HepG2 (cell line): ENCODE measurements at regions not wholly inside any gene's neighbourhood (a gene's known extent, or its start where the extent isn't known, plus 50 kb on each side); places are given as distances from the start of the nearest gene placed in this dataset.

ENCODE experiments used
- ATAC-seq: fragments of 200-7000 bp; cut with Tn5 transposase; 3 replicates; pipeline ENCODE4 v1.9.1; 2020; ENCODE audit warnings: mild to moderate bottlenecking, moderate library complexity
- BruUV-seq: library from RNA; stranded (reverse); fragments of 400-500 nt; replicated peaks from 2 replicates; lab custom pipeline; 2021; lab: Mats Ljungman, UMichigan
- CTCF ChIA-PET: fragments of 300-600 bp; formaldehyde crosslinking; extraction: SDS; loops from one replicate; lab custom pipeline; 2021; ENCODE audit warnings: low total read pairs, inconsistent platforms, low intra/inter-chr PET ratio; lab: Yijun Ruan, JAX
- POLR2A ChIA-PET: fragments of 350-600 bp; sonication (Branson Sonifier 250); formaldehyde crosslinking; loops from one replicate; lab custom pipeline; 2020; ENCODE audit warnings: antibody characterized with exemption, inconsistent platforms; lab: Yijun Ruan, JAX
- DNase-seq: peaks from one replicate; pipeline ENCODE4 v3.0.0-alpha.2; 2015; ENCODE audit warnings: low spot score
- FAIRE-seq: peaks from 3 replicates; lab custom pipeline; 2011; peaks lifted over from hg19 to GRCh38; lab: Jason Lieb, UNC
- H2AFZ ChIP-seq: one replicate; pipeline ENCODE4 v1.6.1; 2011; ENCODE audit warnings: low read length, inconsistent platforms
- H3K27ac ChIP-seq: fragments of 300-600 bp; 3 replicates; pipeline ENCODE4 v1.8.0; 2011; ENCODE audit warnings: mixed run types, mild to moderate bottlenecking, mixed read lengths, low read length, inconsistent platforms; ENCODE audit not compliant: insufficient read depth; ENCODE audit errors: extremely low read length
- H3K27me3 ChIP-seq, 2 experiments: fragments of 200-600 bp in 1 of 2; 2 replicates in 1 of 2; 3 replicates in 1 of 2; pipeline versions ENCODE4 v1.6.0 to v1.8.0; 2011; ENCODE audit warnings: low read length in 2 of 2, mild to moderate bottlenecking in 2 of 2, moderate library complexity in 2 of 2, inconsistent platforms in 1 of 2; ENCODE audit not compliant: insufficient read depth in 2 of 2, control insufficient read depth in 1 of 2
- H3K36me3 ChIP-seq, 2 experiments: fragments of 200-600 bp in 1 of 2; replicated peaks in 1 of 2; 2 replicates in 1 of 2; 3 replicates in 1 of 2; pipeline versions ENCODE4 v1.5.1 to v1.8.0; 2011; ENCODE audit warnings: low read length in 2 of 2, inconsistent platforms in 1 of 2; ENCODE audit not compliant: insufficient read depth in 2 of 2, control insufficient read depth in 1 of 2
- H3K4me1 ChIP-seq: 2 replicates; pipeline ENCODE4 v1.5.1; 2012; ENCODE audit warnings: low read length, inconsistent platforms; ENCODE audit not compliant: insufficient read depth
- H3K4me2 ChIP-seq: 2 replicates; pipeline ENCODE4 v1.6.0; 2011; ENCODE audit warnings: low read depth, low read length, inconsistent platforms
- H3K4me3 ChIP-seq, 3 experiments: fragments of 200-600 bp in 1 of 3; sonication (generic), shearing (Covaris generic) in 1 of 3; replicated peaks in 1 of 3; 2 replicates each; pipeline ENCODE4 v1.5.1; 2011 to 2016; ENCODE audit warnings: low read length in 3 of 3, inconsistent platforms in 2 of 3, low read depth in 2 of 3, mild to moderate bottlenecking in 2 of 3, control low read depth in 1 of 3, mixed read lengths in 1 of 3; ENCODE audit not compliant: insufficient read depth in 1 of 3
- H3K79me2 ChIP-seq: one replicate; pipeline ENCODE4 v1.6.1; 2011; ENCODE audit warnings: low read length, inconsistent platforms; ENCODE audit not compliant: insufficient read depth
- H3K9ac ChIP-seq: 2 replicates; pipeline ENCODE4 v1.6.0; 2011; ENCODE audit warnings: mild to moderate bottlenecking, low read depth, low read length, inconsistent platforms; ENCODE audit not compliant: insufficient read depth
- H3K9me3 ChIP-seq: 2 replicates; pipeline ENCODE4 v1.5.1; 2012; ENCODE audit warnings: mild to moderate bottlenecking, low read length
- H4K20me1 ChIP-seq: 2 replicates; pipeline ENCODE4 v1.6.0; 2011; ENCODE audit warnings: inconsistent platforms, mild to moderate bottlenecking, low read length, moderate library complexity; ENCODE audit not compliant: insufficient read depth
- ATAD3A ChIP-seq: sonication (generic); formaldehyde crosslinking; IDR thresholded peaks from 2 replicates; pipeline ENCODE4 v1.4.0; 2020; ENCODE audit warnings: missing genetic modification reagents
- BHLHE40 ChIP-seq: IDR thresholded peaks from 2 replicates; pipeline ENCODE4 v1.6.1; 2011; ENCODE audit warnings: low read length, improper control_type of control experiment
- KDM5B ChIP-seq: sonication (generic); formaldehyde crosslinking; IDR thresholded peaks from 2 replicates; pipeline ENCODE4 v1.4.0; 2020; ENCODE audit warnings: missing genetic modification reagents, mild to moderate bottlenecking, borderline replicate concordance
- MAFK ChIP-seq, 2 experiments: IDR thresholded peaks in 1 of 2; conservative IDR thresholded peaks in 1 of 2; 2 replicates each; pipeline ENCODE4 v1.6.1; 2011; ENCODE audit warnings: improper control_type of control experiment in 2 of 2, low read length in 2 of 2
- SETDB1 ChIP-seq: sonication (generic); formaldehyde crosslinking; IDR thresholded peaks from 2 replicates; pipeline ENCODE4 v1.5.1; 2020; ENCODE audit warnings: missing genetic modification reagents, mild to moderate bottlenecking, borderline replicate concordance
- ZFP41 ChIP-seq: sonication (generic); formaldehyde crosslinking; IDR thresholded peaks from 2 replicates; pipeline ENCODE4 v1.4.0; 2020; ENCODE audit warnings: mild to moderate bottlenecking, missing genetic modification reagents, borderline replicate concordance
- ZFP90 ChIP-seq: sonication (generic); formaldehyde crosslinking; IDR thresholded peaks from 2 replicates; pipeline ENCODE4 v1.8.0; 2022; ENCODE audit warnings: missing genetic modification reagents, mild to moderate bottlenecking, inconsistent platforms, borderline replicate concordance
- ZNF207 ChIP-seq: fragments of 450-650 bp; IDR thresholded peaks from 2 replicates; pipeline ENCODE4 v1.6.1; 2016; ENCODE audit warnings: antibody characterized with exemption, borderline replicate concordance
- ZNF224 ChIP-seq: sonication (generic); formaldehyde crosslinking; IDR thresholded peaks from 2 replicates; pipeline ENCODE4 v1.5.0; 2020; ENCODE audit warnings: mild to moderate bottlenecking, missing genetic modification reagents
- ZNF232 ChIP-seq: sonication (generic); formaldehyde crosslinking; IDR thresholded peaks from 2 replicates; pipeline ENCODE4 v1.4.0; 2020; ENCODE audit warnings: missing genetic modification reagents, borderline replicate concordance
- ZSCAN20 ChIP-seq: sonication (generic); formaldehyde crosslinking; IDR thresholded peaks from 2 replicates; pipeline ENCODE4 v1.4.0; 2020; ENCODE audit warnings: missing genetic modification reagents, mild to moderate bottlenecking, borderline replicate concordance
- WGBS: methylation state at CpG from one replicate; pipeline ENCODE4 v1.1.6; 2017; ENCODE audit warnings: low lambda C conversion rate; 5-methylcytosine and 5-hydroxymethylcytosine counted together
- in situ Hi-C: cut with HindIII; loops from 2 replicates; pipeline ENCODE4 v1.10.0; 2017; ENCODE audit warnings: low pct_unique_long_range_greater_than_20kb; ENCODE audit not compliant: extremely low pct_ligation_motif_present
- intact Hi-C: fragments of 100-400 bp; cut with micrococcal nuclease; formaldehyde crosslinking; loops from one replicate; pipeline ENCODE4 v1.10.0; 2022; ENCODE audit not compliant: unreplicated experiment
- TF ChIP-seq, protein P1 (sequence below): sonication (generic); formaldehyde crosslinking; IDR thresholded peaks from 2 replicates; pipeline ENCODE4 v1.4.0; 2020; ENCODE audit warnings: missing genetic modification reagents
- TF ChIP-seq, protein P2 (sequence below): sonication (generic); formaldehyde crosslinking; conservative IDR thresholded peaks from 2 replicates; pipeline ENCODE4 v1.8.0; 2022; ENCODE audit warnings: mild to moderate bottlenecking, moderate library complexity, missing genetic modification reagents

DNA sequence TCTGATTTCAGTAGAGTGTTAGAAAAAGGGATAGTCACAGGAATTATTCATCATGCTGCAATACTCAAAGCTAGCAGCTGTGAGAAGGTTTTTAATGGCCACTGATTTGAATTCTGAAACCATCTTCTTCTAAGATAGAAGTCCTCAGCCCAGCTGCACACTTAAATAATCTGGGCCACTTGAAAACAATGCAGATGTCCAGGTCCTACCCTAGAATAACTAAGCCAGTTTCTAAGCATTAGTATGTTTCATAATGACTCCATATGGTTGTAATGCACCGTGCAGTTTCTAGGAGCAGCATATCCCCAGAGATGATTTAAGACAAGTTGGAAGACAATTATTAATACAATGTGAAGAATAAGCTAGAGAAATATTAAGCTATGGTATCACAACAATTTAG is 159.9 kb upstream of the FBXL17 start:
- Histone ChIP-seq H3K27me3 (no peaks in the 10 kb centered on the region), H3K9ac (no peak overlapping the region), H2AFZ (no peak overlapping the region), H3K9me3 (no peaks in the 10 kb centered on the region), H3K4me3 (no peak overlapping the region), H3K4me2 (no peak overlapping the region), H3K4me1 (no peaks in the 10 kb centered on the region), H4K20me1 (no peaks in the 10 kb centered on the region), H3K36me3 (no peaks in the 10 kb centered on the region), H3K27ac (no peak overlapping the region), H3K79me2 (no peaks in the 10 kb centered on the region)
- WGBS, result 45% methylated on average over 1 of the region's 1 CpG
- in situ Hi-C loops, result no loop called here
- TF ChIP-seq ZNF207 (no peak), ZSCAN20 (CRISPR knock-in tag) (no peak)
- TF ChIP-seq, protein P1, sequence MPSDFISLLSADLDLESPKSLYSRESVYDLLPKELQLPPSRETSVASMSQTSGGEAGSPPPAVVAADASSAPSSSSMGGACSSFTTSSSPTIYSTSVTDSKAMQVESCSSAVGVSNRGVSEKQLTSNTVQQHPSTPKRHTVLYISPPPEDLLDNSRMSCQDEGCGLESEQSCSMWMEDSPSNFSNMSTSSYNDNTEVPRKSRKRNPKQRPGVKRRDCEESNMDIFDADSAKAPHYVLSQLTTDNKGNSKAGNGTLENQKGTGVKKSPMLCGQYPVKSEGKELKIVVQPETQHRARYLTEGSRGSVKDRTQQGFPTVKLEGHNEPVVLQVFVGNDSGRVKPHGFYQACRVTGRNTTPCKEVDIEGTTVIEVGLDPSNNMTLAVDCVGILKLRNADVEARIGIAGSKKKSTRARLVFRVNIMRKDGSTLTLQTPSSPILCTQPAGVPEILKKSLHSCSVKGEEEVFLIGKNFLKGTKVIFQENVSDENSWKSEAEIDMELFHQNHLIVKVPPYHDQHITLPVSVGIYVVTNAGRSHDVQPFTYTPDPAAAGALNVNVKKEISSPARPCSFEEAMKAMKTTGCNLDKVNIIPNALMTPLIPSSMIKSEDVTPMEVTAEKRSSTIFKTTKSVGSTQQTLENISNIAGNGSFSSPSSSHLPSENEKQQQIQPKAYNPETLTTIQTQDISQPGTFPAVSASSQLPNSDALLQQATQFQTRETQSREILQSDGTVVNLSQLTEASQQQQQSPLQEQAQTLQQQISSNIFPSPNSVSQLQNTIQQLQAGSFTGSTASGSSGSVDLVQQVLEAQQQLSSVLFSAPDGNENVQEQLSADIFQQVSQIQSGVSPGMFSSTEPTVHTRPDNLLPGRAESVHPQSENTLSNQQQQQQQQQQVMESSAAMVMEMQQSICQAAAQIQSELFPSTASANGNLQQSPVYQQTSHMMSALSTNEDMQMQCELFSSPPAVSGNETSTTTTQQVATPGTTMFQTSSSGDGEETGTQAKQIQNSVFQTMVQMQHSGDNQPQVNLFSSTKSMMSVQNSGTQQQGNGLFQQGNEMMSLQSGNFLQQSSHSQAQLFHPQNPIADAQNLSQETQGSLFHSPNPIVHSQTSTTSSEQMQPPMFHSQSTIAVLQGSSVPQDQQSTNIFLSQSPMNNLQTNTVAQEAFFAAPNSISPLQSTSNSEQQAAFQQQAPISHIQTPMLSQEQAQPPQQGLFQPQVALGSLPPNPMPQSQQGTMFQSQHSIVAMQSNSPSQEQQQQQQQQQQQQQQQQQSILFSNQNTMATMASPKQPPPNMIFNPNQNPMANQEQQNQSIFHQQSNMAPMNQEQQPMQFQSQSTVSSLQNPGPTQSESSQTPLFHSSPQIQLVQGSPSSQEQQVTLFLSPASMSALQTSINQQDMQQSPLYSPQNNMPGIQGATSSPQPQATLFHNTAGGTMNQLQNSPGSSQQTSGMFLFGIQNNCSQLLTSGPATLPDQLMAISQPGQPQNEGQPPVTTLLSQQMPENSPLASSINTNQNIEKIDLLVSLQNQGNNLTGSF (CRISPR knock-in tag), result no peak
- ATAC-seq (no peak), FAIRE-seq (no peak), DNase-seq (no peak)
- ChIA-PET POLR2A (no interaction called here), CTCF (no interaction called here)
- BruUV-seq, result no TSS peak
- intact Hi-C loops, result loop anchor here (2.0 kb wide), 1 partner anchor 55 kb away; no protein-coding TSS in a partner anchor

DNA sequence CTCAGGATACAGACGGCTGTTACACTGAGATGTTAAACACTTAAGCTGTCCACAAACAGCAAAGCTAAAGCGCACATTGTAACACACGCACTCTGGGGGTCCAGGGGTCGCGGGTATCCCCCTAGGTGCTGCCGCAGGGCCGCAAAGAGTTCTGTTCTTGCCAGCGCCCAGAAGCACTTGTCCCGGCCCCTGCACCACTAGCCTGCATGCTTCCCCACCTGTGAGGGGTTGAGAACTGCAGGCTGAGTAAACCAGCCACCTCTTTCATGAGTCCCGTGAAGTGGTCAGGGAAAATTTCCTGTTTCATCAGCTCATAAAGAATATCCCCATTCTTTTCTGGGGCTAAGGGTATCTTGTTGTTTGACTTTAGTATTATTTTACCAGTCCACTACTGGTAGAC is 154.4 kb upstream of the FBXL17 start:
- BruUV-seq, result no TSS peak
- ChIA-PET CTCF (no interaction called here), POLR2A (no interaction called here)
- H3K36me3 ChIP-seq, result no peaks in the 10 kb centered on the region
- no peak overlapping the region for H3K27ac ChIP-seq
- peaks cover 10% of the 10 kb centered on the region for H3K4me1 ChIP-seq
- in situ Hi-C loops, result no loop called here
- DNase-seq (no peak), FAIRE-seq (no peak), ATAC-seq (no peak)
- H3K79me2 ChIP-seq, result no peaks in the 10 kb centered on the region
- no peak overlapping the region for H3K4me2 ChIP-seq
- no peaks in the 10 kb centered on the region for H4K20me1 ChIP-seq
- no peaks in the 10 kb centered on the region for H3K9me3 ChIP-seq
- intact Hi-C loops, result no loop called here
- no peaks in the 10 kb centered on the region; a peak in 1 of 5 replicates for H3K27me3 ChIP-seq
- no peak overlapping the region for H2AFZ ChIP-seq
- no peak overlapping the region for H3K9ac ChIP-seq
- H3K4me3 ChIP-seq, result no peak overlapping the region
- 16% methylated on average over 4 of the region's 10 CpGs for WGBS
- no peak for TF ChIP-seq ATAD3A (CRISPR knock-in tag)
- TF ChIP-seq, protein P2, sequence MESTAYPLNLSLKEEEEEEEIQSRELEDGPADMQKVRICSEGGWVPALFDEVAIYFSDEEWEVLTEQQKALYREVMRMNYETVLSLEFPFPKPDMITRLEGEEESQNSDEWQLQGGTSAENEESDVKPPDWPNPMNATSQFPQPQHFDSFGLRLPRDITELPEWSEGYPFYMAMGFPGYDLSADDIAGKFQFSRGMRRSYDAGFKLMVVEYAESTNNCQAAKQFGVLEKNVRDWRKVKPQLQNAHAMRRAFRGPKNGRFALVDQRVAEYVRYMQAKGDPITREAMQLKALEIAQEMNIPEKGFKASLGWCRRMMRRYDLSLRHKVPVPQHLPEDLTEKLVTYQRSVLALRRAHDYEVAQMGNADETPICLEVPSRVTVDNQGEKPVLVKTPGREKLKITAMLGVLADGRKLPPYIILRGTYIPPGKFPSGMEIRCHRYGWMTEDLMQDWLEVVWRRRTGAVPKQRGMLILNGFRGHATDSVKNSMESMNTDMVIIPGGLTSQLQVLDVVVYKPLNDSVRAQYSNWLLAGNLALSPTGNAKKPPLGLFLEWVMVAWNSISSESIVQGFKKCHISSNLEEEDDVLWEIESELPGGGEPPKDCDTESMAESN, result no peak
- no peak for TF ChIP-seq SETDB1
- TF ChIP-seq ZFP41 (CRISPR knock-in tag), result no peak
- no peak for TF ChIP-seq ZFP90 (CRISPR knock-in tag)
- TF ChIP-seq BHLHE40, result no peak
- no peak for TF ChIP-seq ZNF232
- no peak for TF ChIP-seq KDM5B
- no peak for TF ChIP-seq MAFK (conservative IDR thresholded peaks at IDR 0.05 in 1 of 2, IDR thresholded peaks at IDR 0.05 in 1 of 2; ENCODE audit: low read length in 2 of 2)
- no peak for TF ChIP-seq ZNF224 (CRISPR knock-in tag)
